ENCODE measurements at regions not wholly inside any gene's neighbourhood (a gene's known extent, or its start where the extent isn't known, plus 50 kb on each side); places are given as distances from the start of the nearest gene placed in this dataset.

DNA sequence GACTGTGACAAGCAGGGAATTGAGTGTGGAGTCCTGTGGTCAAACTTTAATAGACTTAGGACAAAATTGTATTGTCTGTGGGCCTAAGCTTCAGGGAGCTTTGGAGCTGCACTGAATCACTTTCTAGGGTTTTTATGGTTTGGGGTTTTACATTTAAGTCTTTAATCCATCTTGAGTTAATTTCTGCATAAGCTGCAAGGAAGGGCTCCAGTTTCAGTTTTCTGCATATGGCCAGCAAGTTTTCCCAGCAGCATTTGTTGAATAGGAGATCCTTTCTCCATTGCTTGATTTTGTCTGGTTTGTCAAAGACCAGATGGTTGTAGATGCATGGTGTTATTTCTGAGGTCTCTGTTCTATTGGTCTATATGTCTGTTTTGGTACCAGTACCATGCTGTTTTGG lies 113.4 kb upstream of the NXT1 start:
- peaks cover 41% of the 10 kb centered on the region; the same call in 2 of the 3 replicates for H3K9me3 ChIP-seq

DNA sequence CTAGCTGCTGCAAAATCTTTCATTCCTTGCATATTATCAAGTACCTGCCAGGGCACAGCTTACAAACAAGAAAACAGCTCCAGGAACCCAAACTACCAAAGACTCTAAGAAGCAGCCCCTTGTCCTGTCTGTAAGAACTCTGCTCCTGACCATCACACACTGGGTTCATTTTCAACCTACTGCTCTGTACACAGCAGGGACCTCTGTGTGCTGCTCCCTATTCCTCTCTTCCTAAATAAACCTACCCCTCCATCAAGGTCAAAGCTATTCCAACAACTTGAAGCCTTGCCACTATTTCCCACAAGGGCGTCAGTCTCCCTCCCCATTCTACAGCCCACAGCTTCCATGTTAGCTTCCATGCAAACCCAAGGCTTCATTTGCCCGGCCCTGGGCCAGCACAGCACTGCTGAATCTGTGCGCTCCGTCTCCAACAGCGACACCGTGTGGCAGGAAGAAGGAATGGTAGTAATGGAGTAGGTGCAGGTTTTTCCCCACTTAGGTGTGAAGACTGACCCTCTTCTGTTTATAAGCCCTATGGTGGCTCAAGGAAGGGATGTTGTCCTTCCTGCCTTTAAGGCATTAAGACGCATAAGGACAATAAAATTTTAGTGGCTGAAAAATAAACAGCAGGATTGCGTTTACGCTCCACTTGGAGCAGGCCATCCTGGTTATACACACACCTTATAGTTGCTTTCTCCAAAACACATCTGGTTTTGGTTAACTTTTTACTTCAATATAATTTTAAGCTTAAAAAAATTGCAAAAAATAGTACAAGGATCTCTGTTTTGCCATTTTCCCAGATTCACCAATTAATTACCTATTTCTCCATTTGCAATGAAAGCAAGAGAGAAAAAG lies 115.2 kb upstream of the NXT1 start:
- Histone ChIP-seq H3K4me2 (no peak overlapping the region), H3K9me3 (peaks cover 45% of the 10 kb centered on the region; the same call in 2 of the 3 replicates), H3K4me1 (peaks cover 2% of the 10 kb centered on the region; the same call in 1 of the 3 replicates), H3K4me3 (no peak overlapping the region), H3K27ac (no peak overlapping the region)
- TF ChIP-seq, protein P1, sequence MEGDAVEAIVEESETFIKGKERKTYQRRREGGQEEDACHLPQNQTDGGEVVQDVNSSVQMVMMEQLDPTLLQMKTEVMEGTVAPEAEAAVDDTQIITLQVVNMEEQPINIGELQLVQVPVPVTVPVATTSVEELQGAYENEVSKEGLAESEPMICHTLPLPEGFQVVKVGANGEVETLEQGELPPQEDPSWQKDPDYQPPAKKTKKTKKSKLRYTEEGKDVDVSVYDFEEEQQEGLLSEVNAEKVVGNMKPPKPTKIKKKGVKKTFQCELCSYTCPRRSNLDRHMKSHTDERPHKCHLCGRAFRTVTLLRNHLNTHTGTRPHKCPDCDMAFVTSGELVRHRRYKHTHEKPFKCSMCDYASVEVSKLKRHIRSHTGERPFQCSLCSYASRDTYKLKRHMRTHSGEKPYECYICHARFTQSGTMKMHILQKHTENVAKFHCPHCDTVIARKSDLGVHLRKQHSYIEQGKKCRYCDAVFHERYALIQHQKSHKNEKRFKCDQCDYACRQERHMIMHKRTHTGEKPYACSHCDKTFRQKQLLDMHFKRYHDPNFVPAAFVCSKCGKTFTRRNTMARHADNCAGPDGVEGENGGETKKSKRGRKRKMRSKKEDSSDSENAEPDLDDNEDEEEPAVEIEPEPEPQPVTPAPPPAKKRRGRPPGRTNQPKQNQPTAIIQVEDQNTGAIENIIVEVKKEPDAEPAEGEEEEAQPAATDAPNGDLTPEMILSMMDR (IDR thresholded peaks at IDR 0.05), result peak; percentile 53
- TF ChIP-seq POLR2A (IDR thresholded peaks at IDR 0.05; ENCODE audit: low read length) (no peak), RAD21 (conservative IDR thresholded peaks at IDR 0.05 in 1 of 2, IDR thresholded peaks at IDR 0.05 in 1 of 2) (peak; percentile 52 to 71; a peak in 4 of 5 replicates), MAZ (IDR thresholded peaks at IDR 0.05; ENCODE audit: borderline replicate concordance, low read depth, low read length) (no peak), EP300 (IDR thresholded peaks at IDR 0.05) (no peak), ZNF302 (CRISPR knock-in tag; IDR thresholded peaks at IDR 0.05) (no peak), JUNB (IDR thresholded peaks at IDR 0.05) (no peak), SMC3 (IDR thresholded peaks at IDR 0.05) (peak; percentile 55; the same call in 2 of the 3 replicates)
- TF ChIP-seq, protein P2, sequence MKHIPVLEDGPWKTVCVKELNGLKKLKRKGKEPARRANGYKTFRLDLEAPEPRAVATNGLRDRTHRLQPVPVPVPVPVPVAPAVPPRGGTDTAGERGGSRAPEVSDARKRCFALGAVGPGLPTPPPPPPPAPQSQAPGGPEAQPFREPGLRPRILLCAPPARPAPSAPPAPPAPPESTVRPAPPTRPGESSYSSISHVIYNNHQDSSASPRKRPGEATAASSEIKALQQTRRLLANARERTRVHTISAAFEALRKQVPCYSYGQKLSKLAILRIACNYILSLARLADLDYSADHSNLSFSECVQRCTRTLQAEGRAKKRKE (CRISPR knock-in tag; IDR thresholded peaks at IDR 0.05; ENCODE audit: low read depth), result no peak
- TF ChIP-seq, protein P3, sequence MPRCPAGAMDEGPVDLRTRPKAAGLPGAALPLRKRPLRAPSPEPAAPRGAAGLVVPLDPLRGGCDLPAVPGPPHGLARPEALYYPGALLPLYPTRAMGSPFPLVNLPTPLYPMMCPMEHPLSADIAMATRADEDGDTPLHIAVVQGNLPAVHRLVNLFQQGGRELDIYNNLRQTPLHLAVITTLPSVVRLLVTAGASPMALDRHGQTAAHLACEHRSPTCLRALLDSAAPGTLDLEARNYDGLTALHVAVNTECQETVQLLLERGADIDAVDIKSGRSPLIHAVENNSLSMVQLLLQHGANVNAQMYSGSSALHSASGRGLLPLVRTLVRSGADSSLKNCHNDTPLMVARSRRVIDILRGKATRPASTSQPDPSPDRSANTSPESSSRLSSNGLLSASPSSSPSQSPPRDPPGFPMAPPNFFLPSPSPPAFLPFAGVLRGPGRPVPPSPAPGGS (IDR thresholded peaks at IDR 0.05), result no peak
- ChIA-PET CTCF (interaction anchor here (0.6 to 3.0 kb wide), 29 partner anchors 10 to 649 kb away, joined by 3 to 24 read pairs (median 4); no protein-coding TSS in a partner anchor), POLR2A (no interaction called here)
- FAIRE-seq (no peak), ATAC-seq (peak; percentile 73 to 94; a peak in 5 of 6 replicates), DNase-seq (ENCODE audit: low read depth in 1 of 2, low spot score in 1 of 2) (peak; percentile 47 to 78)
- 31% methylated on average over 9 of the region's 9 CpGs for WGBS (ENCODE audit: missing lambda C conversion rate)

More for the DNA sequence above, 113.4 kb upstream of the NXT1 start:
- POLR2A ChIA-PET, result no interaction called here
- no peak overlapping the region for H3K4me3 ChIP-seq
- FAIRE-seq (no peak), ATAC-seq (no peak), DNase-seq (ENCODE audit: low read depth in 1 of 2, low spot score in 1 of 2) (no peak)
- no peak overlapping the region for H3K4me2 ChIP-seq
- no peaks in the 10 kb centered on the region for H3K4me1 ChIP-seq
- TF ChIP-seq, protein P4, sequence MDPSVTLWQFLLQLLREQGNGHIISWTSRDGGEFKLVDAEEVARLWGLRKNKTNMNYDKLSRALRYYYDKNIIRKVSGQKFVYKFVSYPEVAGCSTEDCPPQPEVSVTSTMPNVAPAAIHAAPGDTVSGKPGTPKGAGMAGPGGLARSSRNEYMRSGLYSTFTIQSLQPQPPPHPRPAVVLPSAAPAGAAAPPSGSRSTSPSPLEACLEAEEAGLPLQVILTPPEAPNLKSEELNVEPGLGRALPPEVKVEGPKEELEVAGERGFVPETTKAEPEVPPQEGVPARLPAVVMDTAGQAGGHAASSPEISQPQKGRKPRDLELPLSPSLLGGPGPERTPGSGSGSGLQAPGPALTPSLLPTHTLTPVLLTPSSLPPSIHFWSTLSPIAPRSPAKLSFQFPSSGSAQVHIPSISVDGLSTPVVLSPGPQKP (IDR thresholded peaks at IDR 0.05; ENCODE audit: low read depth, low read length), result no peak
- TF ChIP-seq JUN (IDR thresholded peaks at IDR 0.05) (no peak), EHF (CRISPR knock-in tag; IDR thresholded peaks at IDR 0.05) (no peak), CEBPB (IDR thresholded peaks at IDR 0.05) (no peak), HOXA7 (CRISPR knock-in tag; IDR thresholded peaks at IDR 0.05) (no peak), RAD21 (conservative IDR thresholded peaks at IDR 0.05 in 1 of 2, IDR thresholded peaks at IDR 0.05 in 1 of 2) (no peak), RFX5 (IDR thresholded peaks at IDR 0.05) (no peak), RARB (CRISPR knock-in tag; IDR thresholded peaks at IDR 0.05) (no peak), CHD4 (IDR thresholded peaks at IDR 0.05; ENCODE audit: borderline replicate concordance) (no peak), HOXB13 (CRISPR knock-in tag; IDR thresholded peaks at IDR 0.05; ENCODE audit: low read depth) (no peak), HOXB5 (CRISPR knock-in tag; IDR thresholded peaks at IDR 0.05) (no peak), RNF2 (IDR thresholded peaks at IDR 0.05; ENCODE audit: borderline replicate concordance, low read depth) (no peak), MAZ (IDR thresholded peaks at IDR 0.05; ENCODE audit: borderline replicate concordance, low read depth, low read length) (no peak)
- TF ChIP-seq, protein P5, sequence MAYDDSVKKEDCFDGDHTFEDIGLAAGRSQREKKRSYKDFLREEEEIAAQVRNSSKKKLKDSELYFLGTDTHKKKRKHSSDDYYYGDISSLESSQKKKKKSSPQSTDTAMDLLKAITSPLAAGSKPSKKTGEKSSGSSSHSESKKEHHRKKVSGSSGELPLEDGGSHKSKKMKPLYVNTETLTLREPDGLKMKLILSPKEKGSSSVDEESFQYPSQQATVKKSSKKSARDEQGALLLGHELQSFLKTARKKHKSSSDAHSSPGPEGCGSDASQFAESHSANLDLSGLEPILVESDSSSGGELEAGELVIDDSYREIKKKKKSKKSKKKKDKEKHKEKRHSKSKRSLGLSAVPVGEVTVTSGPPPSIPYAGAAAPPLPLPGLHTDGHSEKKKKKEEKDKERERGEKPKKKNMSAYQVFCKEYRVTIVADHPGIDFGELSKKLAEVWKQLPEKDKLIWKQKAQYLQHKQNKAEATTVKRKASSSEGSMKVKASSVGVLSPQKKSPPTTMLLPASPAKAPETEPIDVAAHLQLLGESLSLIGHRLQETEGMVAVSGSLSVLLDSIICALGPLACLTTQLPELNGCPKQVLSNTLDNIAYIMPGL (CRISPR knock-in tag; IDR thresholded peaks at IDR 0.05; ENCODE audit: borderline replicate concordance), result no peak
- TF ChIP-seq, protein P6, sequence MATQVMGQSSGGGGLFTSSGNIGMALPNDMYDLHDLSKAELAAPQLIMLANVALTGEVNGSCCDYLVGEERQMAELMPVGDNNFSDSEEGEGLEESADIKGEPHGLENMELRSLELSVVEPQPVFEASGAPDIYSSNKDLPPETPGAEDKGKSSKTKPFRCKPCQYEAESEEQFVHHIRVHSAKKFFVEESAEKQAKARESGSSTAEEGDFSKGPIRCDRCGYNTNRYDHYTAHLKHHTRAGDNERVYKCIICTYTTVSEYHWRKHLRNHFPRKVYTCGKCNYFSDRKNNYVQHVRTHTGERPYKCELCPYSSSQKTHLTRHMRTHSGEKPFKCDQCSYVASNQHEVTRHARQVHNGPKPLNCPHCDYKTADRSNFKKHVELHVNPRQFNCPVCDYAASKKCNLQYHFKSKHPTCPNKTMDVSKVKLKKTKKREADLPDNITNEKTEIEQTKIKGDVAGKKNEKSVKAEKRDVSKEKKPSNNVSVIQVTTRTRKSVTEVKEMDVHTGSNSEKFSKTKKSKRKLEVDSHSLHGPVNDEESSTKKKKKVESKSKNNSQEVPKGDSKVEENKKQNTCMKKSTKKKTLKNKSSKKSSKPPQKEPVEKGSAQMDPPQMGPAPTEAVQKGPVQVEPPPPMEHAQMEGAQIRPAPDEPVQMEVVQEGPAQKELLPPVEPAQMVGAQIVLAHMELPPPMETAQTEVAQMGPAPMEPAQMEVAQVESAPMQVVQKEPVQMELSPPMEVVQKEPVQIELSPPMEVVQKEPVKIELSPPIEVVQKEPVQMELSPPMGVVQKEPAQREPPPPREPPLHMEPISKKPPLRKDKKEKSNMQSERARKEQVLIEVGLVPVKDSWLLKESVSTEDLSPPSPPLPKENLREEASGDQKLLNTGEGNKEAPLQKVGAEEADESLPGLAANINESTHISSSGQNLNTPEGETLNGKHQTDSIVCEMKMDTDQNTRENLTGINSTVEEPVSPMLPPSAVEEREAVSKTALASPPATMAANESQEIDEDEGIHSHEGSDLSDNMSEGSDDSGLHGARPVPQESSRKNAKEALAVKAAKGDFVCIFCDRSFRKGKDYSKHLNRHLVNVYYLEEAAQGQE (IDR thresholded peaks at IDR 0.05), result no peak
- CTCF ChIA-PET, result interaction anchor here (1.0 to 3.0 kb wide), 4 partner anchors 8 to 582 kb away, joined by 3 to 24 read pairs (median 10); no protein-coding TSS in a partner anchor
- H3K27ac ChIP-seq, result no peak overlapping the region
